IMR-90 (cell line): ENCODE measurements at regions not wholly inside any gene's neighbourhood (a gene's known extent, or its start where the extent isn't known, plus 50 kb on each side); places are given as distances from the start of the nearest gene placed in this dataset.

Experiments used
- ATAC-seq: fragments of 200-7000 bp; cut with Tn5 transposase; 2 replicates; pipeline ENCODE4 v1.9.1; 2020; ENCODE audit warnings: low read depth, mild to moderate bottlenecking, moderate library complexity
- BruUV-seq: library from RNA; stranded (reverse); fragments of 400-500 nt; replicated peaks from 2 replicates; lab custom pipeline; 2021; lab: Mats Ljungman, UMichigan
- CTCF ChIA-PET: fragments of 300-600 bp; formaldehyde crosslinking; extraction: SDS; loops from one replicate; lab custom pipeline; 2021; ENCODE audit warnings: antibody characterized with exemption; lab: Yijun Ruan, JAX
- POLR2A ChIA-PET: fragments of 300-600 bp; sonication (Branson Sonifier 250); formaldehyde crosslinking; loops from one replicate; lab custom pipeline; 2022; ENCODE audit warnings: antibody characterized with exemption; ENCODE audit not compliant: unreplicated experiment; lab: Charles Lee
- DNase-seq: peaks from one replicate; pipeline ENCODE4 v3.0.0; 2013
- H2AFZ ChIP-seq: replicated peaks from 2 replicates; pipeline ENCODE3; 2013; ENCODE audit warnings: low read length, mild to moderate bottlenecking; ENCODE audit not compliant: poor library complexity
- H2AK5ac ChIP-seq: 2 replicates; pipeline ENCODE4 v1.6.1; 2013; ENCODE audit warnings: low read depth, low read length, inconsistent platforms
- H2AK9ac ChIP-seq: replicated peaks from 2 replicates; pipeline ENCODE3; 2013; ENCODE audit warnings: mild to moderate bottlenecking, low read depth, low read length, moderate library complexity; ENCODE audit not compliant: poor library complexity
- H2BK120ac ChIP-seq: 2 replicates; pipeline ENCODE4 v1.6.1; 2013; ENCODE audit warnings: low read depth, low read length, inconsistent platforms
- H2BK15ac ChIP-seq: 3 replicates; pipeline ENCODE4 v1.6.1; 2013; ENCODE audit warnings: low read depth, low read length, inconsistent platforms
- H2BK20ac ChIP-seq: 2 replicates; pipeline ENCODE4 v1.6.1; 2013; ENCODE audit warnings: low read depth, mild to moderate bottlenecking, inconsistent platforms, low read length, moderate library complexity
- H2BK5ac ChIP-seq: 2 replicates; pipeline ENCODE4 v1.6.1; 2013; ENCODE audit warnings: mild to moderate bottlenecking, low read depth, low read length, inconsistent platforms; ENCODE audit not compliant: poor library complexity, severe bottlenecking
- H3K14ac ChIP-seq: replicated peaks from 2 replicates; pipeline ENCODE4 v1.6.1; 2013; ENCODE audit warnings: low read depth, low read length, inconsistent platforms
- H3K18ac ChIP-seq: 2 replicates; pipeline ENCODE4 v1.6.1; 2013; ENCODE audit warnings: low read depth, low read length, control low read depth
- H3K23ac ChIP-seq: 2 replicates; pipeline ENCODE4 v1.6.1; 2013; ENCODE audit warnings: low read depth, low read length, inconsistent platforms
- H3K27ac ChIP-seq: 2 replicates; pipeline ENCODE4 v1.5.1; 2013; ENCODE audit warnings: mild to moderate bottlenecking, control low read depth, low read length; ENCODE audit not compliant: insufficient read depth
- H3K27me3 ChIP-seq: 2 replicates; pipeline ENCODE4 v1.6.1; 2013; ENCODE audit warnings: low read length; ENCODE audit not compliant: control insufficient read depth, insufficient read depth
- H3K36me3 ChIP-seq: 2 replicates; pipeline ENCODE4 v1.6.1; 2013; ENCODE audit warnings: low read length, mixed read lengths; ENCODE audit not compliant: control insufficient read depth, insufficient read depth
- H3K4ac ChIP-seq: 2 replicates; pipeline ENCODE4 v1.6.1; 2013; ENCODE audit warnings: low read depth, low read length, inconsistent platforms
- H3K4me1 ChIP-seq: 2 replicates; pipeline ENCODE4 v1.6.1; 2013; ENCODE audit warnings: low read length, mixed read lengths; ENCODE audit not compliant: control insufficient read depth, insufficient read depth
- H3K4me2 ChIP-seq: 2 replicates; pipeline ENCODE4 v1.6.1; 2013; ENCODE audit warnings: low read depth, mild to moderate bottlenecking, control low read depth, low read length, moderate library complexity
- H3K4me3 ChIP-seq: 2 replicates; pipeline ENCODE4 v1.5.1; 2013; ENCODE audit warnings: low read depth, mild to moderate bottlenecking, control low read depth, low read length, moderate library complexity; ENCODE audit not compliant: insufficient read depth
- H3K56ac ChIP-seq: 2 replicates; pipeline ENCODE4 v1.6.1; 2013; ENCODE audit warnings: low read length, inconsistent platforms; ENCODE audit not compliant: insufficient read depth; ENCODE audit errors: extremely low read depth
- H3K79me1 ChIP-seq, 2 experiments: 2 replicates each; pipeline ENCODE4 v1.6.1; 2013; ENCODE audit warnings: low read length in 2 of 2, inconsistent platforms in 1 of 2, low read depth in 1 of 2
- H3K9ac ChIP-seq: 2 replicates; pipeline ENCODE4 v1.6.1; 2013; ENCODE audit warnings: low read depth, low read length, control low read depth
- H3K9me1 ChIP-seq: 2 replicates; pipeline ENCODE4 v1.6.1; 2013; ENCODE audit warnings: low read length, inconsistent platforms; ENCODE audit not compliant: insufficient read depth
- H3K9me3 ChIP-seq: 2 replicates; pipeline ENCODE4 v1.6.1; 2013; ENCODE audit warnings: low read length; ENCODE audit not compliant: control insufficient read depth, insufficient read depth
- H4K20me1 ChIP-seq: 2 replicates; pipeline ENCODE4 v1.6.1; 2013; ENCODE audit warnings: low read length, inconsistent platforms; ENCODE audit not compliant: insufficient read depth
- H4K5ac ChIP-seq: 2 replicates; pipeline ENCODE4 v1.6.1; 2013; ENCODE audit warnings: mild to moderate bottlenecking, low read depth, low read length, control low read depth
- H4K8ac ChIP-seq, 2 experiments: 2 replicates each; pipeline ENCODE4 v1.6.1; 2013; ENCODE audit warnings: low read depth in 2 of 2, low read length in 2 of 2, control low read depth in 1 of 2, inconsistent platforms in 1 of 2
- H4K91ac ChIP-seq: 2 replicates; pipeline ENCODE4 v1.6.1; 2013; ENCODE audit warnings: low read depth, low read length, inconsistent platforms; ENCODE audit not compliant: insufficient read depth
- CEBPB ChIP-seq: IDR thresholded peaks from 2 replicates; pipeline ENCODE4 v1.6.1; 2012; ENCODE audit warnings: low read depth, low read length, improper control_type of control experiment
- MAZ ChIP-seq: IDR thresholded peaks from 2 replicates; pipeline ENCODE4 v1.6.1; 2012; ENCODE audit warnings: low read depth, mild to moderate bottlenecking, low read length, improper control_type of control experiment, moderate library complexity, borderline replicate concordance
- POLR2A ChIP-seq: IDR thresholded peaks from 2 replicates; pipeline ENCODE4 v1.6.1; 2012; ENCODE audit warnings: mild to moderate bottlenecking, low read depth, low read length
- RCOR1 ChIP-seq: IDR thresholded peaks from 2 replicates; pipeline ENCODE4 v1.6.1; 2012; ENCODE audit warnings: mild to moderate bottlenecking, low read length, improper control_type of control experiment; ENCODE audit not compliant: insufficient replicate concordance
- RFX5 ChIP-seq: IDR thresholded peaks from 2 replicates; pipeline ENCODE4 v1.8.0; 2012; ENCODE audit warnings: low read depth, mild to moderate bottlenecking, low read length, moderate library complexity
- USF2 ChIP-seq: fragments of 150-350 bp; IDR thresholded peaks from 2 replicates; pipeline ENCODE4 v1.6.1; 2017; ENCODE audit warnings: mild to moderate bottlenecking, antibody characterized with exemption, low read length, low read depth
- dilution Hi-C: fragments of 300-500 bp; cut with HindIII; formaldehyde crosslinking; loops from one replicate; pipeline ENCODE4 v1.14.3; 2018; ENCODE audit warnings: low sequenced_read_pairs; ENCODE audit not compliant: unreplicated experiment
- in situ Hi-C: fragments of 300-500 bp; cut with MboI; formaldehyde crosslinking; loops from 3 replicates; pipeline ENCODE4 v1.14.3; 2019; ENCODE audit warnings: low sequenced_read_pairs, inconsistent platforms, mixed read lengths
- intact Hi-C: fragments of 100-400 bp; cut with micrococcal nuclease; formaldehyde crosslinking; loops from 2 replicates; pipeline ENCODE4 v1.10.0; 2022

GRCh38 chr6:80667006-80667405 lies 560.5 kb downstream of the BCKDHB start:
- no peak overlapping the region for H2BK5ac ChIP-seq
- BruUV-seq: no TSS peak
- H2BK120ac ChIP-seq: no peak overlapping the region
- no peak overlapping the region for H3K4ac ChIP-seq
- H3K4me3 ChIP-seq: no peak overlapping the region
- no peaks in the 10 kb centered on the region for H3K36me3 ChIP-seq
- DNase-seq (no peak), ATAC-seq (no peak)
- H3K27ac ChIP-seq: no peak overlapping the region
- no peak overlapping the region for H2AK9ac ChIP-seq
- no peak overlapping the region for H3K9ac ChIP-seq
- no peak overlapping the region for H3K23ac ChIP-seq
- peaks cover 2% of the 10 kb centered on the region; the same call in 1 of the 2 replicates for H3K4me1 ChIP-seq
- no peaks in the 10 kb centered on the region for H3K27me3 ChIP-seq
- H3K14ac ChIP-seq: no peak overlapping the region
- no peak overlapping the region for H2BK20ac ChIP-seq
- no peak overlapping the region for H3K4me2 ChIP-seq
- H2AFZ ChIP-seq: no peak overlapping the region
- dilution Hi-C loops (no loop called here), in situ Hi-C loops (no loop called here), intact Hi-C loops (no loop called here)
- no peak for TF ChIP-seq MAZ
- no peak for TF ChIP-seq RCOR1
- no peak for TF ChIP-seq USF2
- no peak for TF ChIP-seq RFX5
- TF ChIP-seq POLR2A: no peak
- no peak for TF ChIP-seq CEBPB
- H2AK5ac ChIP-seq: no peak overlapping the region
- no peak overlapping the region for H2BK15ac ChIP-seq
- ChIA-PET POLR2A (no interaction called here), CTCF (interaction anchor here (0.7 kb wide), 1 partner anchor 10 kb away, joined by 3 read pairs; no protein-coding TSS in a partner anchor)
- no peak overlapping the region for H4K5ac ChIP-seq
- H4K91ac ChIP-seq: no peak overlapping the region
- no peak overlapping the region for H3K18ac ChIP-seq
- no peaks in the 10 kb centered on the region for H4K20me1 ChIP-seq
- no peak overlapping the region for H3K56ac ChIP-seq
- H3K79me1 ChIP-seq: no peaks in the 10 kb centered on the region
- no peaks in the 10 kb centered on the region for H3K9me3 ChIP-seq
- H4K8ac ChIP-seq: no peak overlapping the region
- H3K9me1 ChIP-seq: no peaks in the 10 kb centered on the region
